Suprapubic skin (tissue), 4 donors: ENCODE measurements at regions not wholly inside any gene's neighbourhood (a gene's known extent, or its start where the extent isn't known, plus 50 kb on each side); places are given as distances from the start of the nearest gene placed in this dataset.

Experiments
- DNase-seq, 2 donors: peaks; one replicate each; pipeline ENCODE4 v3.0.0-alpha.2; 2019; ENCODE audit warnings: low spot score in 2 of 2
- H3K27ac ChIP-seq: fragments of 200-600 bp; sonication (generic); one replicate; pipeline ENCODE4 v1.5.1; 2019
- H3K27me3 ChIP-seq: fragments of 200-600 bp; sonication (generic); one replicate; pipeline ENCODE4 v1.5.1; 2019
- H3K36me3 ChIP-seq: fragments of 200-600 bp; sonication (generic); one replicate; pipeline ENCODE4 v1.5.1; 2019
- H3K4me1 ChIP-seq: fragments of 200-600 bp; sonication (generic); one replicate; pipeline ENCODE4 v1.5.1; 2019
- H3K4me3 ChIP-seq: fragments of 200-600 bp; sonication (generic); one replicate; pipeline ENCODE4 v1.5.1; 2019; ENCODE audit warnings: mild to moderate bottlenecking
- H3K9me3 ChIP-seq: fragments of 200-600 bp; sonication (generic); one replicate; pipeline ENCODE4 v1.5.1; 2019
- EP300 ChIP-seq: sonication (generic); formaldehyde crosslinking; IDR thresholded peaks from one replicate; pipeline ENCODE4 v1.6.1; 2017; ENCODE audit warnings: antibody characterized with exemption
- POLR2A ChIP-seq, 2 donors: fragments of 450-650 bp; IDR thresholded peaks; one replicate each; pipeline ENCODE4 v1.6.1; 2017; ENCODE audit warnings: antibody characterized with exemption in 2 of 2, mild to moderate bottlenecking in 2 of 2, moderate library complexity in 2 of 2
- POLR2AphosphoS5 ChIP-seq, 3 donors: sonication (generic); formaldehyde crosslinking; IDR thresholded peaks; one replicate each; pipeline ENCODE4 v1.6.1; 2017; ENCODE audit warnings: antibody characterized with exemption in 3 of 3
- WGBS: methylation state at CpG from one replicate; pipeline ENCODE4 v1.1.5; 2018; 5-methylcytosine and 5-hydroxymethylcytosine counted together
- TF ChIP-seq, protein P1 (sequence below), 2 donors: fragments of 200-600 bp in 1 of 2; fragments of 450-650 bp in 1 of 2; sonication (generic) in 1 of 2; IDR thresholded peaks; one replicate each; pipeline ENCODE4 v1.5.1; 2016 to 2019; ENCODE audit warnings: antibody characterized with exemption in 2 of 2, mild to moderate bottlenecking in 1 of 2, moderate library complexity in 1 of 2

- TF ChIP-seq, protein P1, sequence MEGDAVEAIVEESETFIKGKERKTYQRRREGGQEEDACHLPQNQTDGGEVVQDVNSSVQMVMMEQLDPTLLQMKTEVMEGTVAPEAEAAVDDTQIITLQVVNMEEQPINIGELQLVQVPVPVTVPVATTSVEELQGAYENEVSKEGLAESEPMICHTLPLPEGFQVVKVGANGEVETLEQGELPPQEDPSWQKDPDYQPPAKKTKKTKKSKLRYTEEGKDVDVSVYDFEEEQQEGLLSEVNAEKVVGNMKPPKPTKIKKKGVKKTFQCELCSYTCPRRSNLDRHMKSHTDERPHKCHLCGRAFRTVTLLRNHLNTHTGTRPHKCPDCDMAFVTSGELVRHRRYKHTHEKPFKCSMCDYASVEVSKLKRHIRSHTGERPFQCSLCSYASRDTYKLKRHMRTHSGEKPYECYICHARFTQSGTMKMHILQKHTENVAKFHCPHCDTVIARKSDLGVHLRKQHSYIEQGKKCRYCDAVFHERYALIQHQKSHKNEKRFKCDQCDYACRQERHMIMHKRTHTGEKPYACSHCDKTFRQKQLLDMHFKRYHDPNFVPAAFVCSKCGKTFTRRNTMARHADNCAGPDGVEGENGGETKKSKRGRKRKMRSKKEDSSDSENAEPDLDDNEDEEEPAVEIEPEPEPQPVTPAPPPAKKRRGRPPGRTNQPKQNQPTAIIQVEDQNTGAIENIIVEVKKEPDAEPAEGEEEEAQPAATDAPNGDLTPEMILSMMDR (IDR thresholded peaks at IDR 0.05) = no peak
- no peak for TF ChIP-seq POLR2AphosphoS5 (IDR thresholded peaks at IDR 0.05)
- no peak for TF ChIP-seq EP300
- no peak for TF ChIP-seq POLR2A (IDR thresholded peaks at IDR 0.05)
- no peaks in the 10 kb centered on the region for H3K9me3 ChIP-seq
- no peaks in the 10 kb centered on the region for H3K27me3 ChIP-seq
- H3K27ac ChIP-seq = no peak overlapping the region
- no peaks in the 10 kb centered on the region for H3K36me3 ChIP-seq
- DNase-seq = no peak
- H3K4me3 ChIP-seq = no peak overlapping the region
- 61% methylated on average over 5 of the region's 5 CpGs for WGBS
- H3K4me1 ChIP-seq = no peaks in the 10 kb centered on the region
Measured at GRCh38 chr11:113634940-113635575, 71.0 kb downstream of the TMPRSS5 start.

DNA sequence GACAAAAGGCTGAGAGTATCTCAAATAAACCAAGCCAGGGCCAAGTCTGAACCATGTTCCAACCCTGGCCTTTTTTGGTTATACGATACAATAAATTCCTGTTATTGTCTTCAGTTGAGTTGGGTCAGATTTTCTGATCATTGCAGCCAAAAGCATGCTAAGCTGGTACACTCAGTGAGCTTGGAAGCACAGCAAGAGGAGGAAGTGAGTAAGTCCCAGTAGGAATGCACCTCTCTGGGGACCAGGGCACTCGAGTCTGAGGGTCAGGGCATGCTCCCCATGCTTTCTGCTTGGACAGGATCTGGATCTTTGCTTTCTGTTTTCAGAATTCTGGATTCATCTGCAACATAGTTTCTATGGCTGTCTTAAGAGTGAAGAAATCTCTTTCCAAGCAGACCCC, 73.1 kb downstream of the TMPRSS5 start:
- WGBS = 38% methylated on average over 2 of the region's 2 CpGs
- Histone ChIP-seq H3K27me3 (no peaks in the 10 kb centered on the region), H3K36me3 (no peaks in the 10 kb centered on the region), H3K4me3 (no peak overlapping the region), H3K27ac (no peak overlapping the region), H3K9me3 (no peaks in the 10 kb centered on the region), H3K4me1 (no peaks in the 10 kb centered on the region)
- no peak for TF ChIP-seq EP300
- no peak for TF ChIP-seq POLR2A (IDR thresholded peaks at IDR 0.05)
- TF ChIP-seq POLR2AphosphoS5 (IDR thresholded peaks at IDR 0.05) = no peak
- DNase-seq = no peak

DNA sequence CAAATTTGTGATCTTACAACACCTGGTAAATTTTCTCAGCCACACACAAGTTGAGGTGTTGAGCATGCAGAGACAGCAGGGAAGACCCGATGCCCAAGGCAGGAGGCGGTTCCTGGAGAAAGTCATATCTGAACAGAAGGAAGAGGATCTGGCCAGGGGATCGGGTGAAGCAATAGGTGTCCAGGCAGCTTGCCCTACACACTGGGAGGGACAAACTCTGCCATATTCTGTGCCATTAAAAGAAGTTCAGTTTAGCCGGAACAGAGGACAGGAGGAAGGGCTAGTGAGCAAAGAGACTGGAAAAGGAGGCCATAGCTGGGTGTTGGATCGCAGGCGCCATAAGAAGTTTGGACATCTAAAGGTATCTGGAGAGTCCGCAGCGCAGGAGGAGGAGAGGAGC, 76.5 kb downstream of the TMPRSS5 start:
- no peak for TF ChIP-seq EP300
- TF ChIP-seq POLR2AphosphoS5 (IDR thresholded peaks at IDR 0.05) = no peak
- TF ChIP-seq, protein P1 (IDR thresholded peaks at IDR 0.05) = no peak
- TF ChIP-seq POLR2A (IDR thresholded peaks at IDR 0.05) = no peak
- H3K9me3 ChIP-seq = no peaks in the 10 kb centered on the region
- no peaks in the 10 kb centered on the region for H3K4me1 ChIP-seq
- DNase-seq = no peak
- no peaks in the 10 kb centered on the region for H3K36me3 ChIP-seq
- H3K4me3 ChIP-seq = no peak overlapping the region
- H3K27ac ChIP-seq = no peak overlapping the region
- 86% methylated on average over 8 of the region's 8 CpGs for WGBS
- H3K27me3 ChIP-seq = no peaks in the 10 kb centered on the region

GRCh38 chr11:113628912-113629311, 77.2 kb downstream of the TMPRSS5 start:
- Histone ChIP-seq H3K36me3 (no peaks in the 10 kb centered on the region), H3K27ac (no peak overlapping the region), H3K9me3 (no peaks in the 10 kb centered on the region), H3K4me3 (no peak overlapping the region), H3K27me3 (no peaks in the 10 kb centered on the region), H3K4me1 (no peaks in the 10 kb centered on the region)
- TF ChIP-seq, protein P1 (IDR thresholded peaks at IDR 0.05) = no peak
- no peak for TF ChIP-seq POLR2A (IDR thresholded peaks at IDR 0.05)
- no peak for TF ChIP-seq EP300
- DNase-seq = no peak
- 48% methylated on average over 2 of the region's 2 CpGs for WGBS

DNA sequence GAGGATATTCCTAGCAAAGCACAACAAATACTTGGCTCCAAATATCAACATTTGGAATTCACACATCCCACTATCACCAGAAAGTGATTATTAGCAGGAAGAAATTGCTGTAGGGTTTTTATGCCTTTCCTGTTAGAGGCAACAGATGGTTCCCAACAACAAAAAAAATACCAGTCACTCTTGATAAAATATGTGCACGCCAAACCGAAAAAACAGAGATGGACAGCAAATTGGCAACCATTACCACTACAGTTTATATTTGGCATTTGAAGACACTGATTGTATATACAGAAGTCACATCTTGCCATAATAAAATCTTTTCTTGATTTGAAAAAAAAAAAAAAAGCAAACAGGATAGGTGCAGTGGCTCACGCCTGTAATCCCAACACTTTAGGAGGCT, 78.2 kb downstream of the TMPRSS5 start:
- no peak for TF ChIP-seq POLR2AphosphoS5 (IDR thresholded peaks at IDR 0.05)
- TF ChIP-seq, protein P1 (IDR thresholded peaks at IDR 0.05) = no peak
- no peak for TF ChIP-seq EP300
- no peak for TF ChIP-seq POLR2A (IDR thresholded peaks at IDR 0.05)
- no peaks in the 10 kb centered on the region for H3K9me3 ChIP-seq
- 77% methylated on average over 3 of the region's 3 CpGs for WGBS

DNA sequence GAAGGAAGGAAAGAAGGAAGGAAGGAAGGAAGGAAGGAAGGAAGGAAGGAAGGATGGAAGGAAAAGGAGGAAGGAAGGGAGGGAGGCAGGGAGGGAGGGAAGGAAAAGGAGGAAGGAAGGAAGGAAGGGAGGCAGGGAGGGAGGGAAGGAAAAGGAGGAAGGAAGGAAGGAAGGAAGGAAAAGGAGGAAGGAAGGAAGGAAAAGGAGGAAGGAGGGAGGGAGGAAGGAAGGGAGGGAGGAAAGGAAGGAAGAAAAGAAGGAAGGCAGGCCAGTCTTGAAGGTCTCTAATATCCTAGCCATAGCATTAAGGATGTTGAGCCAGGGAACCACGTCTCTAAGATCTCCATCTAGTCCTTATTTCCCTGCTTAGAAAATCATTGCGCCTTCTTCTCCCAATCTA, 78.8 kb downstream of the TMPRSS5 start:
- no peaks in the 10 kb centered on the region for H3K36me3 ChIP-seq
- WGBS = 88% methylated on average over 2 of the region's 2 CpGs
- H3K9me3 ChIP-seq = no peaks in the 10 kb centered on the region
- no peak overlapping the region for H3K4me3 ChIP-seq
- no peaks in the 10 kb centered on the region for H3K27me3 ChIP-seq
- H3K4me1 ChIP-seq = no peaks in the 10 kb centered on the region
- H3K27ac ChIP-seq = no peak overlapping the region
- DNase-seq = no peak
- TF ChIP-seq, protein P1 (IDR thresholded peaks at IDR 0.05) = no peak
- TF ChIP-seq POLR2AphosphoS5 (IDR thresholded peaks at IDR 0.05) = no peak

More for the DNA sequence above, 78.2 kb downstream of the TMPRSS5 start:
- Histone ChIP-seq H3K27ac (no peak overlapping the region), H3K27me3 (no peaks in the 10 kb centered on the region), H3K4me1 (no peaks in the 10 kb centered on the region), H3K4me3 (no peak overlapping the region), H3K36me3 (no peaks in the 10 kb centered on the region)
- no peak for DNase-seq
